ENCODE measurements at regions not wholly inside any gene's neighbourhood (a gene's known extent, or its start where the extent isn't known, plus 50 kb on each side); places are given as distances from the start of the nearest gene placed in this dataset.
"Not testable (repeated sequence)": the region's sequence is repeated elsewhere in the genome, so short reads cannot be mapped to it uniquely, and the experiment has no call there.

DNA sequence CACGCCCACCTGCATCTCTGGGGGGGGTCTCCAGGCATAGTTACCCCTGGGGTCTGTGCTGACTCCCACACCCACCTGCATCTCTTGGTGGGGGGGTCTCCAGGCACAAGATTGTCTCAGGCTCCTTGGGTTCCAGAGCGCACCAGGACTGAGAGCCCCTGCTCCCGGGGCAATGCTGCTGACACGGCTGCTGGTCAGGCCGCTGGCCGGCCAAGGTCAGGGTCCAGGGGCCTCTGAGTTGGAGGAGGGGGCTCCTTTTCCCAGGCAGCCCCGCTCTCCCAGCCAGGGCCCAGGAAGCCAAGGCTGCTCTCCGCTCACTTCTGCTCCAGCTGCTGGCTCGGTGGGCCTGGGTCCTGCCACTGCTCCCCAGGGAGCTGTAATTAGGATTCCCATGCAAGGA is 77.3 kb upstream of the SFSWAP start:
- H3K9me3 Mint-ChIP-seq (ENCODE audit: unreplicated experiment); H3K4me3 Mint-ChIP-seq (ENCODE audit: unreplicated experiment); CTCF ChIA-PET; H3K36me3 Mint-ChIP-seq (ENCODE audit: insufficient read depth, unreplicated experiment); DNase-seq (ENCODE audit: unreplicated experiment); POLR2A ChIA-PET; intact Hi-C loops (cut with micrococcal nuclease); H3K4me1 Mint-ChIP-seq (ENCODE audit: insufficient read depth, unreplicated experiment); BruUV-seq (replicated peaks); H3K27ac Mint-ChIP-seq (ENCODE audit: low read depth, unreplicated experiment): not testable (repeated sequence)
- peaks cover 62% of the 10 kb centered on the region for H3K27me3 Mint-ChIP-seq (ENCODE audit: insufficient read depth, unreplicated experiment)

DNA sequence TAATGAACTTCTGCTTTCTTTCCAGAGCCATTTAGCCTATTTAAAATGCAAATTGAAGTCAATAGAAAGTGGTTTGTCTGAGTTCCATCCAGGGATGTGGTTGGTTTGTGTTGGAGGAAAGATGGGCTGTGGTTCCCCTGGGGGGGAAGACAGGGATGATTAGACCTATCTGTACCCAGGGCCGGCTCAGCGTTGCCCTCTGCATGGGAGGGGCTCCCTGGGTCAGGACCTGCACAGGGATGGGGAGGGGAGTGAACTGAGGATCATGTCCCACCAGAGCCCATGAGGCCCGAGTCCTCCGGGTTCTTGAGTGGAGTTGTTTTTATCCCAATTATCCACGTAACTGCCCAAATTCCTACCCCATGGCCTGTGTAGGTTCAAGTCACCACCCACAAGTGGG is 76.9 kb upstream of the SFSWAP start:
- H3K27ac Mint-ChIP-seq (ENCODE audit: low read depth, unreplicated experiment): no peak overlapping the region
- TF ChIP-seq, protein P1, sequence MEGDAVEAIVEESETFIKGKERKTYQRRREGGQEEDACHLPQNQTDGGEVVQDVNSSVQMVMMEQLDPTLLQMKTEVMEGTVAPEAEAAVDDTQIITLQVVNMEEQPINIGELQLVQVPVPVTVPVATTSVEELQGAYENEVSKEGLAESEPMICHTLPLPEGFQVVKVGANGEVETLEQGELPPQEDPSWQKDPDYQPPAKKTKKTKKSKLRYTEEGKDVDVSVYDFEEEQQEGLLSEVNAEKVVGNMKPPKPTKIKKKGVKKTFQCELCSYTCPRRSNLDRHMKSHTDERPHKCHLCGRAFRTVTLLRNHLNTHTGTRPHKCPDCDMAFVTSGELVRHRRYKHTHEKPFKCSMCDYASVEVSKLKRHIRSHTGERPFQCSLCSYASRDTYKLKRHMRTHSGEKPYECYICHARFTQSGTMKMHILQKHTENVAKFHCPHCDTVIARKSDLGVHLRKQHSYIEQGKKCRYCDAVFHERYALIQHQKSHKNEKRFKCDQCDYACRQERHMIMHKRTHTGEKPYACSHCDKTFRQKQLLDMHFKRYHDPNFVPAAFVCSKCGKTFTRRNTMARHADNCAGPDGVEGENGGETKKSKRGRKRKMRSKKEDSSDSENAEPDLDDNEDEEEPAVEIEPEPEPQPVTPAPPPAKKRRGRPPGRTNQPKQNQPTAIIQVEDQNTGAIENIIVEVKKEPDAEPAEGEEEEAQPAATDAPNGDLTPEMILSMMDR (IDR thresholded peaks at IDR 0.05; ENCODE audit: unreplicated experiment): no peak
- BruUV-seq (replicated peaks): no TSS peak
- peaks cover 7% of the 10 kb centered on the region for H3K9me3 Mint-ChIP-seq (ENCODE audit: unreplicated experiment)
- no peaks in the 10 kb centered on the region for H3K4me1 Mint-ChIP-seq (ENCODE audit: insufficient read depth, unreplicated experiment)
- no peaks in the 10 kb centered on the region for H3K36me3 Mint-ChIP-seq (ENCODE audit: insufficient read depth, unreplicated experiment)
- CTCF ChIA-PET: no interaction called here
- intact Hi-C loops (cut with micrococcal nuclease): no loop called here
- H3K27me3 Mint-ChIP-seq (ENCODE audit: insufficient read depth, unreplicated experiment): peaks cover 62% of the 10 kb centered on the region
- H3K4me3 Mint-ChIP-seq (ENCODE audit: unreplicated experiment): no peak overlapping the region
- no peak for DNase-seq (ENCODE audit: unreplicated experiment)
- POLR2A ChIA-PET: no interaction called here

DNA sequence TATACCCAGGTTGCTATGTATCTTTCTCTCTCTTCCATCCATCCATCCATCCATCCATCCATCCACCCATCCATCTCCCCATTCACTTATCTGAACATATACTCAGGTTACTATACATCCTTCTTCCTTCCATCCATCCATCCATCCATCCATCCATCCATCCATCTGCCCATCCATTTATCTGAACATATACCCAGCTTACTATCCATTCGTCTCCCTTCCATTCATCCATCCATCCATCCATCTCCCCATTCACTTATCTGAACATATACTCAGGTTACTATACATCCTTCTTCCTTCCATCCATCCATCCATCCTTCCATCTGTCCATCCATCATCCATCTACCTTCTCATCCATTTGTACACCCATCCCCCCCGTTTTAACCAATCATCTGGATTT is 75.9 kb upstream of the SFSWAP start:
- intact Hi-C loops (cut with micrococcal nuclease); H3K27ac Mint-ChIP-seq (ENCODE audit: low read depth, unreplicated experiment); POLR2A ChIA-PET; BruUV-seq (replicated peaks); H3K4me3 Mint-ChIP-seq (ENCODE audit: unreplicated experiment); CTCF ChIA-PET; DNase-seq (ENCODE audit: unreplicated experiment); H3K9me3 Mint-ChIP-seq (ENCODE audit: unreplicated experiment); H3K36me3 Mint-ChIP-seq (ENCODE audit: insufficient read depth, unreplicated experiment); H3K4me1 Mint-ChIP-seq (ENCODE audit: insufficient read depth, unreplicated experiment): not testable (repeated sequence)
- H3K27me3 Mint-ChIP-seq (ENCODE audit: insufficient read depth, unreplicated experiment): peaks cover 62% of the 10 kb centered on the region

DNA sequence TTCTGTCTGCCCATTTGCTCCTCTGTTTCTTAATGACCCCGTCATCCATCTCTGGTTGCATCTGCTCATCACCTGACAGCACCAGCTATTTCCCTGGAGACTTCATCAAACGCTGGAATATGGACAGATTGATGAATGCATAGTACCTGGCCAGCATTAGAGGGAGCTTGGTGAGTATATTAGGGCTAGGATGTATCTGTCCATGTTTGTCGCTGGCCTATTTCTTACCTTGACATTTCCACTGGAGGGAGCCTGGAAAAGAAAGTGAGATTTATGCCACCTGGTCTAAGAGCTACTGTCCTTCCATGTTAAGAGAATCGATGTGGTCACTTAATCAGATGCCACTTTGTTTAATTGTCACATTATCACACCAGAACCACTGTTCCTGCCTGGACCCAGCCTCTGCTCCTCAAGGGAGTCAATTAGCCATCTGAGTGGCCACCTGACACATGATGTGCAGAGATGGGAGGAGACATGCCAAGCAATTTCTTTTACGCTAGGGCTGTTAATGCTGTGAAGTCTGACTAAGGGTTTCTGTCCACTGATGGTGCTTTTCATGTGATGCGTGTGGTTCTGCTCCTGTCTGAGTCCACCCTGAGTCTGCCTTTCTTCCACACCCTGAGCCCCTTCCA is 75.3 kb upstream of the SFSWAP start:
- BruUV-seq (replicated peaks): no TSS peak

DNA sequence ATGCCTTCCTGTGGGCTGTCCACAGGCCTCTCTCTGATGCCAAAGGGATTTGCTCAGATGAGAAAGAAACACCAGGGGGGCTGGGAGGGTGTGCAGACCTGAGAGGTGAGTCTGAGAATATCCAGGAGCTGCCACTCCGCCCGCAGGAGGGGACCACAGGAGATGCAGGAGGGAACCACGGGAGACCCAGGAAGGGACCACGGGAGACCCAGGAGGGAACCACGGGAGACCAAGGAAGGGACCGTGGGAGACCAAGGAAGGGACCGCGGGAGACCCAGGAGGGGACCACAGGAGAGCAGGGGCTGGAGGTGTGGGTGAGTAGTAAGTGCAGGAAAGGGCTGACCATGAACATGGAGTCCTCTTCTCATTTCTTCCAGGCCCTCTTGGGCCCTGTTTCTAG is 74.6 kb upstream of the SFSWAP start:
- no peak overlapping the region for H3K4me3 Mint-ChIP-seq (ENCODE audit: unreplicated experiment)
- peaks cover 7% of the 10 kb centered on the region for H3K9me3 Mint-ChIP-seq (ENCODE audit: unreplicated experiment)
- intact Hi-C loops (cut with micrococcal nuclease): no loop called here
- peaks cover 57% of the 10 kb centered on the region for H3K27me3 Mint-ChIP-seq (ENCODE audit: insufficient read depth, unreplicated experiment)
- POLR2A ChIA-PET: interaction anchor here (0.6 kb wide), 1 partner anchor 362 kb away, joined by 3 read pairs; no protein-coding TSS in a partner anchor
- TF ChIP-seq, protein P1 (IDR thresholded peaks at IDR 0.05; ENCODE audit: unreplicated experiment): no peak
- no peaks in the 10 kb centered on the region for H3K4me1 Mint-ChIP-seq (ENCODE audit: insufficient read depth, unreplicated experiment)
- CTCF ChIA-PET: no interaction called here
- no peaks in the 10 kb centered on the region for H3K36me3 Mint-ChIP-seq (ENCODE audit: insufficient read depth, unreplicated experiment)
- no peak for DNase-seq (ENCODE audit: unreplicated experiment)
- H3K27ac Mint-ChIP-seq (ENCODE audit: low read depth, unreplicated experiment): no peak overlapping the region
- BruUV-seq (replicated peaks): no TSS peak

More for the DNA sequence above, 75.3 kb upstream of the SFSWAP start:
- TF ChIP-seq, protein P1 (IDR thresholded peaks at IDR 0.05; ENCODE audit: unreplicated experiment): no peak
- H3K4me1 Mint-ChIP-seq (ENCODE audit: insufficient read depth, unreplicated experiment): no peaks in the 10 kb centered on the region
- no peak overlapping the region for H3K4me3 Mint-ChIP-seq (ENCODE audit: unreplicated experiment)
- no peaks in the 10 kb centered on the region for H3K36me3 Mint-ChIP-seq (ENCODE audit: insufficient read depth, unreplicated experiment)
- intact Hi-C loops (cut with micrococcal nuclease): no loop called here
- DNase-seq (ENCODE audit: unreplicated experiment): no peak
- peaks cover 62% of the 10 kb centered on the region for H3K27me3 Mint-ChIP-seq (ENCODE audit: insufficient read depth, unreplicated experiment)
- ChIA-PET POLR2A (no interaction called here), CTCF (no interaction called here)
- H3K9me3 Mint-ChIP-seq (ENCODE audit: unreplicated experiment): peaks cover 7% of the 10 kb centered on the region
- H3K27ac Mint-ChIP-seq (ENCODE audit: low read depth, unreplicated experiment): no peak overlapping the region

Data from MCF 10A (cell line).